ENCODE measurements at regions not wholly inside any gene's neighbourhood (a gene's known extent, or its start where the extent isn't known, plus 50 kb on each side); places are given as distances from the start of the nearest gene placed in this dataset.

DNA sequence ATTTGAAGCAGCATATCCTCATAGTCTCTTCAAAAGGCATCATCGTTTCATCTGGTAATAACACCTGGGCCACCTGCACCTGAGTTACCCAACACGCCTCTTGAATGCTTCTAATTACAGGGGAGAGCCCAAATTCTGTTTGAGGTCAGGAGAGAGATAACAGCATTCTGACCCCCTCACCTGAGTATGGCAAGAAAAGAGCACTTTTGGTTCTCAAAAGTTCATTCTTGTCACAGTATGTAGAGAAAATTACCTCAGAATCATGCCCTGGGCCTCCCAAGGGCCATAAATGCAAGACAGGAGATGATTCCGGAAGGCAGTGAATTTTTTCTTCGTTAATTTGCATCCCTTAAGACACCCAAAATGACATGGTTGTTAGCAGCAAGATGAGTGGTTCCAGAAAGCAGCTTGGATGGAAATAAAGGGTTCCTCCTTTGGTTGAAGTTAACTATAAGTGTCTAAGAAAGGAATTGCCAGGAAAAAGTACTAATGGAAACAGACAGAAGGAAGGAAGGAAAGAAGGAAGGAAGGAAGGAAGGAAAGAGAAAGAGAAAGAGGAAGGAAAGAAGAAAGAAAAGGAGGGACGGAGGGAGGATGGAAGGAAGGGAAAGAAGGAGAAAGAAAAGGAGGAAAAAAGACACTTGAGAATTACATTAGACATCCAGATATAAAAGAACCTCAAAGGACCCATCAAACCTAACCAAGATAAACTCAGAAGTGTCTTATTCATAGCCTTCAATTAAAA is 228.4 kb upstream of the RHOBTB1 start:
- no peaks in the 10 kb centered on the region for H3K36me3 ChIP-seq (ENCODE audit: control insufficient read depth, insufficient read depth, low read length)
- H3K4me1 ChIP-seq (ENCODE audit: control insufficient read depth, insufficient read depth, low read length), result no peaks in the 10 kb centered on the region
- H3K27ac ChIP-seq (ENCODE audit: low read depth, low read length), result no peak overlapping the region
- H3K27me3 ChIP-seq (ENCODE audit: control insufficient read depth, insufficient read depth, low read length), result no peaks in the 10 kb centered on the region
- no peak overlapping the region for H3K9ac ChIP-seq (ENCODE audit: low read depth, low read length)
- no peaks in the 10 kb centered on the region for H3K9me3 ChIP-seq (ENCODE audit: control insufficient read depth, insufficient read depth, low read length)
- no peak overlapping the region for H3K4me3 ChIP-seq (ENCODE audit: low read depth, low read length)

DNA sequence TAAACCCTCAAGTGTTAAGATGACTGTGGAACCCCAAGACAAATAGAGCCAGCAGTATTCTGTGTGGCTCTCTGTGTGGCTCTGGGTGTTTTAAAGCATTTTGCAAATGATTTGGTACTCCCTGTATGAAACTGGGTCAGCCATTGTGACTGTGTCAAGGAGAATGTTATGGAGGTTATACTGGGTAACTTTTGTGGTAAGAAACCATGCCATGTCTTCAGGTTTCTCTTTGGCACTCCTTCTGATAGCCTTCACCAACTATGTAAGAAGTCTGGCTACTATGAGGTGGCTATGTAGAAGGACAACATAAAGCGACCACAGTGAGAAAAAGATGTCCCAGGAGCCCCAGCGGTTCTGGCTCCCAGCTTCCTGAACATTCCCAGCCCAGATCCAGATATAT is 226.6 kb upstream of the RHOBTB1 start:
- no peaks in the 10 kb centered on the region for H3K9me3 ChIP-seq (ENCODE audit: control insufficient read depth, insufficient read depth, low read length)
- H3K9ac ChIP-seq (ENCODE audit: low read depth, low read length), result no peak overlapping the region
- H3K27me3 ChIP-seq (ENCODE audit: control insufficient read depth, insufficient read depth, low read length), result no peaks in the 10 kb centered on the region
- H3K4me1 ChIP-seq (ENCODE audit: control insufficient read depth, insufficient read depth, low read length), result no peaks in the 10 kb centered on the region
- H3K27ac ChIP-seq (ENCODE audit: low read depth, low read length), result no peak overlapping the region
- no peak overlapping the region for H3K4me3 ChIP-seq (ENCODE audit: low read depth, low read length)
- H3K36me3 ChIP-seq (ENCODE audit: control insufficient read depth, insufficient read depth, low read length), result no peaks in the 10 kb centered on the region

- no peaks in the 10 kb centered on the region for H3K9me3 ChIP-seq (ENCODE audit: control insufficient read depth, insufficient read depth, low read length)
- no peak overlapping the region for H3K4me3 ChIP-seq (ENCODE audit: low read depth, low read length)
- H3K4me1 ChIP-seq (ENCODE audit: control insufficient read depth, insufficient read depth, low read length), result no peaks in the 10 kb centered on the region
- H3K27me3 ChIP-seq (ENCODE audit: control insufficient read depth, insufficient read depth, low read length), result no peaks in the 10 kb centered on the region
- H3K9ac ChIP-seq (ENCODE audit: low read depth, low read length), result no peak overlapping the region
- H3K27ac ChIP-seq (ENCODE audit: low read depth, low read length), result no peak overlapping the region
- no peaks in the 10 kb centered on the region for H3K36me3 ChIP-seq (ENCODE audit: control insufficient read depth, insufficient read depth, low read length)
Observed at GRCh38 chr10:61169294-61169693, 225.3 kb upstream of the RHOBTB1 start.

DNA sequence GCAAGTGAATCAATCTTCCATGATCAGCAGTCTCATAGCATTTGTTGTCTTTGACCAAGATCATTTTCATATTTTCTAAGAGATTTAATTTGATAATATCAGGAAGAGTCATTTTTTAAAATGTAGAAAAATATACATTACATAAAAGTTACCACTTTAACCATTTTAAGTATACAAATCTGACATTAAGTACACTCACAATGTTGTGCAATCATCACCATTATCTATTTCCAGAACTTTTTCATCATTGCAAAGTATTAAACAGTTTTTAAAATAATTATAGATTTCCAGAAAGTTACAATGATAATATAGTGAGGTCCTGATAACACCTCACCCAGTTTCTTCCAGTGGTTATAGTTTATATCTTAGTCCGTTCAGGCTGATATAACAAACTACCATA is 222.5 kb upstream of the RHOBTB1 start:
- Histone ChIP-seq H3K9me3 (ENCODE audit: control insufficient read depth, insufficient read depth, low read length) (no peaks in the 10 kb centered on the region), H3K27me3 (ENCODE audit: control insufficient read depth, insufficient read depth, low read length) (no peaks in the 10 kb centered on the region)

DNA sequence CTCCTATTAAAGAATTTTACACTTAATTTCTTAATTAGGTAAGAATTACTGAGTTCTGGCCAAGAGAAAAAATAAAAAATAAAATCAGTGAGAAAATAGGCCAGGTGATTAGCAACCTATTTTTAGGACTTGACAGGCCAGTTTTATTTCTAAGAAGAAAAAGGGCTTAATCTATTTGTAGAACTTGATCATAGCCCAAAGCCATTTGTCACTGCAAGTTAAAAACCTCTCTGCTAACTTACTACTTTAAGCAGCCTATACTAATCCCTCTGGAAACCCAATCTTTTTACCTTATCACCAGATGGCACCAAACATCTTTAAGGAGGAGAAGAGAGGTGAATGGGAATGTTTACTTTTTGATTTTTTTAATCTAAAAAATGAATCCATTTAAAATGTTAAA is 222.1 kb upstream of the RHOBTB1 start:
- no peaks in the 10 kb centered on the region for H3K4me1 ChIP-seq (ENCODE audit: control insufficient read depth, insufficient read depth, low read length)
- no peaks in the 10 kb centered on the region for H3K9me3 ChIP-seq (ENCODE audit: control insufficient read depth, insufficient read depth, low read length)
- no peaks in the 10 kb centered on the region for H3K27me3 ChIP-seq (ENCODE audit: control insufficient read depth, insufficient read depth, low read length)
- H3K4me3 ChIP-seq (ENCODE audit: low read depth, low read length), result no peak overlapping the region
- no peak overlapping the region for H3K9ac ChIP-seq (ENCODE audit: low read depth, low read length)
- no peak overlapping the region for H3K27ac ChIP-seq (ENCODE audit: low read depth, low read length)
- H3K36me3 ChIP-seq (ENCODE audit: control insufficient read depth, insufficient read depth, low read length), result no peaks in the 10 kb centered on the region

More for the DNA sequence above, 222.5 kb upstream of the RHOBTB1 start:
- Histone ChIP-seq H3K36me3 (ENCODE audit: control insufficient read depth, insufficient read depth, low read length) (no peaks in the 10 kb centered on the region), H3K4me3 (ENCODE audit: low read depth, low read length) (no peak overlapping the region), H3K4me1 (ENCODE audit: control insufficient read depth, insufficient read depth, low read length) (no peaks in the 10 kb centered on the region), H3K9ac (ENCODE audit: low read depth, low read length) (no peak overlapping the region), H3K27ac (ENCODE audit: low read depth, low read length) (no peak overlapping the region)

GRCh38 chr10:61164458-61165160 is 220.6 kb upstream of the RHOBTB1 start:
- no peaks in the 10 kb centered on the region for H3K27me3 ChIP-seq (ENCODE audit: control insufficient read depth, insufficient read depth, low read length)
- no peak overlapping the region for H3K4me3 ChIP-seq (ENCODE audit: low read depth, low read length)
- no peak overlapping the region for H3K27ac ChIP-seq (ENCODE audit: low read depth, low read length)
- no peak overlapping the region for H3K9ac ChIP-seq (ENCODE audit: low read depth, low read length)
- no peaks in the 10 kb centered on the region for H3K4me1 ChIP-seq (ENCODE audit: control insufficient read depth, insufficient read depth, low read length)
- no peaks in the 10 kb centered on the region for H3K9me3 ChIP-seq (ENCODE audit: control insufficient read depth, insufficient read depth, low read length)
- no peaks in the 10 kb centered on the region for H3K36me3 ChIP-seq (ENCODE audit: control insufficient read depth, insufficient read depth, low read length)

- Histone ChIP-seq H3K36me3 (ENCODE audit: control insufficient read depth, insufficient read depth, low read length) (no peaks in the 10 kb centered on the region), H3K9ac (ENCODE audit: low read depth, low read length) (no peak overlapping the region), H3K9me3 (ENCODE audit: control insufficient read depth, insufficient read depth, low read length) (no peaks in the 10 kb centered on the region), H3K27me3 (ENCODE audit: control insufficient read depth, insufficient read depth, low read length) (no peaks in the 10 kb centered on the region), H3K4me3 (ENCODE audit: low read depth, low read length) (no peak overlapping the region), H3K4me1 (ENCODE audit: control insufficient read depth, insufficient read depth, low read length) (no peaks in the 10 kb centered on the region), H3K27ac (ENCODE audit: low read depth, low read length) (no peak overlapping the region)
Observed at GRCh38 chr10:61163403-61163802, 219.4 kb upstream of the RHOBTB1 start.

DNA sequence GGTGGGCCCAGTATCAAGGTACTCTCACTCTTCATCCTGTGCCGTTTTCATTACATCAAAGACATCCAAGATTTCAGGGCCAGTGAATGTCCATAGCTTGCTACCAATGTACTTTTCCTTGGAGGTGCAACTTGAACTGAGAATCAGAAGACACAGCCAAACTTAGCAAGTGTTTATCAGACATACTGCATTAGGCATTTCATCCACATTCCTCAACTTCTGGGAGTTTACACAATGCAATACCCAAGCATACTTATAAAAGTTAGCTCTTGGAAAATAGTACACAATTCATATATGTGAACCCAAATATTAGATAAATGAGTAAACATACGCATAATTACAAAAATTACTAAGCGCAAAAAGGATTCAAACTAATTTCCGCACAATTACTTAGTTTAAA is 216.3 kb upstream of the RHOBTB1 start:
- H3K9me3 ChIP-seq (ENCODE audit: control insufficient read depth, insufficient read depth, low read length), result no peaks in the 10 kb centered on the region
- H3K27me3 ChIP-seq (ENCODE audit: control insufficient read depth, insufficient read depth, low read length), result no peaks in the 10 kb centered on the region
- no peaks in the 10 kb centered on the region for H3K36me3 ChIP-seq (ENCODE audit: control insufficient read depth, insufficient read depth, low read length)
- H3K27ac ChIP-seq (ENCODE audit: low read depth, low read length), result no peak overlapping the region
- H3K4me1 ChIP-seq (ENCODE audit: control insufficient read depth, insufficient read depth, low read length), result peaks cover 4% of the 10 kb centered on the region; the same call in 1 of the 2 replicates
- H3K9ac ChIP-seq (ENCODE audit: low read depth, low read length), result no peak overlapping the region
- no peak overlapping the region for H3K4me3 ChIP-seq (ENCODE audit: low read depth, low read length)

DNA sequence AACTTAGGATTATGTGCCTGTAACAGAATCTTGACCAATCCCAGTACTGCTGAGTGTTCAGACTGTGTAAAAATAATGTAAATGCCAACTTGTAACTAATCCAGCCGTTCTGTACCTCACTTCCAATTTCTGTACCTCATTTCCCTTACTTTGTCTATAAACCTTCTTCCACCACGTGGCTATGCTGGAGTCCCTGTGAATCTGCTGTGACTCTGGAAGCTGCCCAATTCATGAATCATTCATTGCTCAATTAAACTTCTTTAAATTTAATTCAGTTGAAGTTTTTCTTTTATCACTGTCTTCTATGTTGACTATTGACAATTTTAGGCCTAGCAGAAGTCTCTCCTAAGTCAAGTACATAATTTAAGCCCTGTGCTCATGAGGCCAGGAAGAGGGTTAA is 215.3 kb upstream of the RHOBTB1 start:
- H3K36me3 ChIP-seq (ENCODE audit: control insufficient read depth, insufficient read depth, low read length), result no peaks in the 10 kb centered on the region
- no peaks in the 10 kb centered on the region for H3K27me3 ChIP-seq (ENCODE audit: control insufficient read depth, insufficient read depth, low read length)
- H3K4me3 ChIP-seq (ENCODE audit: low read depth, low read length), result no peak overlapping the region
- H3K9me3 ChIP-seq (ENCODE audit: control insufficient read depth, insufficient read depth, low read length), result no peaks in the 10 kb centered on the region
- H3K4me1 ChIP-seq (ENCODE audit: control insufficient read depth, insufficient read depth, low read length), result peaks cover 4% of the 10 kb centered on the region; the same call in 1 of the 2 replicates
- no peak overlapping the region for H3K9ac ChIP-seq (ENCODE audit: low read depth, low read length)
- no peak overlapping the region for H3K27ac ChIP-seq (ENCODE audit: low read depth, low read length)

- Histone ChIP-seq H3K27me3 (ENCODE audit: control insufficient read depth, insufficient read depth, low read length) (no peaks in the 10 kb centered on the region), H3K27ac (ENCODE audit: low read depth, low read length) (no peak overlapping the region), H3K36me3 (ENCODE audit: control insufficient read depth, insufficient read depth, low read length) (no peaks in the 10 kb centered on the region), H3K4me1 (ENCODE audit: control insufficient read depth, insufficient read depth, low read length) (peaks cover 4% of the 10 kb centered on the region; the same call in 1 of the 2 replicates), H3K9ac (ENCODE audit: low read depth, low read length) (no peak overlapping the region), H3K9me3 (ENCODE audit: control insufficient read depth, insufficient read depth, low read length) (no peaks in the 10 kb centered on the region), H3K4me3 (ENCODE audit: low read depth, low read length) (no peak overlapping the region)
Observed at GRCh38 chr10:61157182-61157581, 213.2 kb upstream of the RHOBTB1 start.

DNA sequence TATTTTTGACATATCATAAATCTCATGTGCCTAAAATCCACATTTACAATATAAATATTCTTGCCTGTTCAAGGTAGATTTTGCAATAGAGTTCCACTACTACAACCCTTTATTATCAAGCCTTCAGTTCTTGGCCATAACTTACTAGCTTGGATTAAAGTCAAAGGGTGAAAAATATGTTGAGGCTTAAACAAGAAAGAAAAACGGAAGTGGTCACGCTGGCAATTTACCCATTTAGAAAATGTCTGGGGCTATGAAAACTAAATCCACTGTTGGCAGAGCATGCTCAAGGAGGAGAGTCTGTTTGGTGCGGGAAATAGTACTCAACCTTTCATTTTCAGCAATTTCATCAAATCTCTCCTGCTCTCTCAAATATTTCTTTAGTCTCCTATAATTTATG is 209.8 kb upstream of the RHOBTB1 start:
- no peaks in the 10 kb centered on the region for H3K9me3 ChIP-seq (ENCODE audit: control insufficient read depth, insufficient read depth, low read length)
- no peaks in the 10 kb centered on the region for H3K27me3 ChIP-seq (ENCODE audit: control insufficient read depth, insufficient read depth, low read length)
- H3K4me1 ChIP-seq (ENCODE audit: control insufficient read depth, insufficient read depth, low read length), result peaks cover 4% of the 10 kb centered on the region; the same call in 1 of the 2 replicates
- H3K27ac ChIP-seq (ENCODE audit: low read depth, low read length), result no peak overlapping the region
- H3K9ac ChIP-seq (ENCODE audit: low read depth, low read length), result no peak overlapping the region
- no peaks in the 10 kb centered on the region for H3K36me3 ChIP-seq (ENCODE audit: control insufficient read depth, insufficient read depth, low read length)
- H3K4me3 ChIP-seq (ENCODE audit: low read depth, low read length), result no peak overlapping the region
